MM.1S (cell line): ENCODE measurements at regions not wholly inside any gene's neighbourhood (a gene's known extent, or its start where the extent isn't known, plus 50 kb on each side); places are given as distances from the start of the nearest gene placed in this dataset.

Experiments
- CTCF ChIP-seq: fragments of 300-600 bp; sonication (generic); IDR thresholded peaks from 2 replicates; pipeline ENCODE4 v1.5.1; 2016; ENCODE audit warnings: antibody characterized with exemption, low read length, mixed read lengths
- EZH2phosphoT487 ChIP-seq: fragments of 300-600 bp; sonication (generic); IDR thresholded peaks from 2 replicates; pipeline ENCODE4 v1.6.1; 2018; ENCODE audit warnings: antibody characterized with exemption, low read length

GRCh38 chr3:7875925-7876324 lies 625.7 kb upstream of the LMCD1 start:
- TF ChIP-seq CTCF (no peak), EZH2phosphoT487 (no peak)
